Tibial nerve (tissue), 4 donors: ENCODE measurements at regions not wholly inside any gene's neighbourhood (a gene's known extent, or its start where the extent isn't known, plus 50 kb on each side); places are given as distances from the start of the nearest gene placed in this dataset.

ENCODE experiments used
- DNase-seq, 2 donors: peaks; one replicate each; pipeline ENCODE4 v3.0.0-alpha.2; 2019; ENCODE audit warnings: low spot score in 2 of 2
- H3K27ac ChIP-seq, 4 donors: fragments of 200-600 bp; sonication (generic) in 3 of 4; one replicate each; pipeline ENCODE4 v1.5.1; 2017 to 2019; ENCODE audit warnings: mild to moderate bottlenecking in 1 of 4
- H3K27me3 ChIP-seq, 2 donors: fragments of 200-600 bp; sonication (generic) in 1 of 2; one replicate each; pipeline versions ENCODE4 v1.5.1 to v1.6.0; 2017 to 2019
- H3K36me3 ChIP-seq, 3 donors: fragments of 200-600 bp; sonication (generic); one replicate each; pipeline ENCODE4 v1.5.1; 2018 to 2019
- H3K4me1 ChIP-seq, 4 donors: fragments of 200-600 bp; sonication (generic) in 3 of 4; one replicate each; pipeline ENCODE4 v1.5.1; 2017 to 2019
- H3K4me3 ChIP-seq, 4 donors: fragments of 200-600 bp; sonication (generic) in 3 of 4; one replicate each; pipeline ENCODE4 v1.5.1; 2017 to 2019; ENCODE audit warnings: mild to moderate bottlenecking in 1 of 4, moderate library complexity in 1 of 4
- H3K9me3 ChIP-seq, 4 donors: fragments of 200-600 bp; sonication (generic) in 3 of 4; one replicate each; pipeline ENCODE4 v1.5.1; 2017 to 2019
- EP300 ChIP-seq, 2 donors: sonication (generic); formaldehyde crosslinking; IDR thresholded peaks; one replicate each; pipeline ENCODE4 v1.6.1; 2017; ENCODE audit warnings: antibody characterized with exemption in 2 of 2, mild to moderate bottlenecking in 1 of 2
- POLR2A ChIP-seq, 2 donors: fragments of 450-650 bp; IDR thresholded peaks; one replicate each; pipeline ENCODE4 v1.6.1; 2017; ENCODE audit warnings: antibody characterized with exemption in 2 of 2, mild to moderate bottlenecking in 2 of 2, moderate library complexity in 2 of 2
- WGBS, 2 donors: methylation state at CpG; one replicate each; pipeline ENCODE4 v1.1.5; 2018; 5-methylcytosine and 5-hydroxymethylcytosine counted together
- TF ChIP-seq, protein P1 (sequence below), 5 experiments: fragments of 200-600 bp in 3 of 5; fragments of 450-650 bp in 2 of 5; sonication (generic) in 3 of 5; IDR thresholded peaks; one replicate each; pipeline ENCODE4 v1.5.1; 2016 to 2019; ENCODE audit warnings: antibody characterized with exemption in 5 of 5, mild to moderate bottlenecking in 3 of 5, moderate library complexity in 2 of 5

- no peaks in the 10 kb centered on the region for H3K36me3 ChIP-seq
- H3K9me3 ChIP-seq = peaks cover 0 to 4% (median 0%) of the 10 kb centered on the region in 4 donors
- no peak overlapping the region for H3K27ac ChIP-seq
- H3K4me3 ChIP-seq = no peak overlapping the region
- TF ChIP-seq, protein P1, sequence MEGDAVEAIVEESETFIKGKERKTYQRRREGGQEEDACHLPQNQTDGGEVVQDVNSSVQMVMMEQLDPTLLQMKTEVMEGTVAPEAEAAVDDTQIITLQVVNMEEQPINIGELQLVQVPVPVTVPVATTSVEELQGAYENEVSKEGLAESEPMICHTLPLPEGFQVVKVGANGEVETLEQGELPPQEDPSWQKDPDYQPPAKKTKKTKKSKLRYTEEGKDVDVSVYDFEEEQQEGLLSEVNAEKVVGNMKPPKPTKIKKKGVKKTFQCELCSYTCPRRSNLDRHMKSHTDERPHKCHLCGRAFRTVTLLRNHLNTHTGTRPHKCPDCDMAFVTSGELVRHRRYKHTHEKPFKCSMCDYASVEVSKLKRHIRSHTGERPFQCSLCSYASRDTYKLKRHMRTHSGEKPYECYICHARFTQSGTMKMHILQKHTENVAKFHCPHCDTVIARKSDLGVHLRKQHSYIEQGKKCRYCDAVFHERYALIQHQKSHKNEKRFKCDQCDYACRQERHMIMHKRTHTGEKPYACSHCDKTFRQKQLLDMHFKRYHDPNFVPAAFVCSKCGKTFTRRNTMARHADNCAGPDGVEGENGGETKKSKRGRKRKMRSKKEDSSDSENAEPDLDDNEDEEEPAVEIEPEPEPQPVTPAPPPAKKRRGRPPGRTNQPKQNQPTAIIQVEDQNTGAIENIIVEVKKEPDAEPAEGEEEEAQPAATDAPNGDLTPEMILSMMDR (IDR thresholded peaks at IDR 0.05) = no peak
- TF ChIP-seq EP300 (IDR thresholded peaks at IDR 0.05) (no peak), POLR2A (IDR thresholded peaks at IDR 0.05) (no peak)
- WGBS, 2 donors = 36 to 39% methylated on average over 3 of the region's 3 CpGs
- DNase-seq = no peak
- H3K27me3 ChIP-seq = no peaks in the 10 kb centered on the region
- H3K4me1 ChIP-seq = no peaks in the 10 kb centered on the region
Measured at GRCh38 chr6:12431023-12431422, 140.9 kb downstream of the EDN1 start.

DNA sequence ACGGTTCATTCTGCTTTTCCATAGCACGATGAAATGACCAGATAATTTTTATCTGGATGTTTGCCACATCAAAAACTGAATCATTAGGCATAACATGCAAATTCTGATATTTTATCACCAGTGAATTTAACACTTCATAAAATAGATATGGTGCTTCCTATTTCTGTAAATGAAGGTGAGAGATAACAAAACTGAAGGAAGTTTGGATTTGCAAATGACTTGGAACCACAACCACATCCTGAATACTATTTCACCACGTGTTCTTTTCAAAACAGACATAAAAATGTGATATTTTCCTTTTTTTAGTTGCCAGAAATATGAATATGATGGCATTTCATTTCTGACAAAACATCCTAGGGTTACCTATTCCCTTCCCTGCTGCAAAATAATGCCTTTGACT is 146.1 kb downstream of the EDN1 start:
- Histone ChIP-seq H3K4me1 (no peaks in the 10 kb centered on the region), H3K27me3 (no peaks in the 10 kb centered on the region), H3K27ac (no peak overlapping the region), H3K36me3 (no peaks in the 10 kb centered on the region), H3K4me3 (no peak overlapping the region), H3K9me3 (peaks cover 0 to 4% (median 0%) of the 10 kb centered on the region in 4 donors)
- TF ChIP-seq POLR2A (IDR thresholded peaks at IDR 0.05) = no peak
- TF ChIP-seq EP300 (IDR thresholded peaks at IDR 0.05) = no peak
- TF ChIP-seq, protein P1 (IDR thresholded peaks at IDR 0.05) = no peak
- DNase-seq = no peak
- 34 to 48% methylated on average over 3 of the region's 3 CpGs for WGBS, 2 donors

DNA sequence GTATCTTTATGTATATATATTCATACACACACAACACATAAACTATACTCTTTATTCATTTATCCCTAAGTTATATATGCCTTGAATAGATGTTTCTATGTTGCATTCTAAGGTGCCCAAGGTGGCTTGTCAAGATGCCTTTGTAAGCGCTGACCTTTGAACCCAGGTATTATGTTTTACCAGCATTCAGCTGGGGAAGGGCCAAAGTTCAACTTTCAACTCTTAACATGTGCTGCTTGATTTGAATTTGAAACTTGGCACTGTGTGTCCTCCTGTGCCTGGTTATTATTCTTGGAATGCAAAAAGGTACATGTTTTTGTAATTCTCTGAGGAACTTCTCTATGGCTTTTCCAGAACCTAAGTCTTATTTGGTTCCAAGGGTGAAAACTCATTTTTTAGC is 146.5 kb downstream of the EDN1 start:
- Histone ChIP-seq H3K4me1 (no peaks in the 10 kb centered on the region), H3K4me3 (no peak overlapping the region), H3K36me3 (no peaks in the 10 kb centered on the region), H3K27me3 (no peaks in the 10 kb centered on the region), H3K27ac (no peak overlapping the region), H3K9me3 (peaks cover 0 to 4% (median 0%) of the 10 kb centered on the region in 4 donors)
- no peak for DNase-seq
- TF ChIP-seq POLR2A (IDR thresholded peaks at IDR 0.05) (no peak), EP300 (IDR thresholded peaks at IDR 0.05) (peak in 1 of 2 donors; percentile 54)
- TF ChIP-seq, protein P1 (IDR thresholded peaks at IDR 0.05) = no peak
- 55 to 85% methylated on average over 1 of the region's 1 CpG for WGBS, 2 donors

- Histone ChIP-seq H3K36me3 (no peaks in the 10 kb centered on the region), H3K4me3 (no peak overlapping the region), H3K27ac (no peak overlapping the region), H3K4me1 (no peaks in the 10 kb centered on the region), H3K9me3 (no peaks in the 10 kb centered on the region), H3K27me3 (no peaks in the 10 kb centered on the region)
- TF ChIP-seq, protein P1 (IDR thresholded peaks at IDR 0.05) = no peak
- TF ChIP-seq POLR2A (IDR thresholded peaks at IDR 0.05) = no peak
- TF ChIP-seq EP300 (IDR thresholded peaks at IDR 0.05) = no peak
- DNase-seq = no peak
Measured at GRCh38 chr6:12439296-12439695, 149.1 kb downstream of the EDN1 start.

GRCh38 chr6:12440981-12441380 is 150.8 kb downstream of the EDN1 start:
- DNase-seq = no peak
- H3K27ac ChIP-seq = no peak overlapping the region
- no peaks in the 10 kb centered on the region for H3K9me3 ChIP-seq
- H3K27me3 ChIP-seq = no peaks in the 10 kb centered on the region
- TF ChIP-seq, protein P1 (IDR thresholded peaks at IDR 0.05) = no peak
- TF ChIP-seq POLR2A (IDR thresholded peaks at IDR 0.05) (no peak), EP300 (IDR thresholded peaks at IDR 0.05) (no peak)
- no peak overlapping the region for H3K4me3 ChIP-seq
- WGBS, 2 donors = 78 to 88% methylated on average over 3 of the region's 3 CpGs
- no peaks in the 10 kb centered on the region for H3K4me1 ChIP-seq
- no peaks in the 10 kb centered on the region for H3K36me3 ChIP-seq
